AG04449 (cell line): ENCODE measurements at regions not wholly inside any gene's neighbourhood (a gene's known extent, or its start where the extent isn't known, plus 50 kb on each side); places are given as distances from the start of the nearest gene placed in this dataset.

Experiments
- CTCF ChIA-PET: fragments of 350-600 bp; formaldehyde crosslinking; extraction: SDS; loops from one replicate; lab custom pipeline; 2021; ENCODE audit warnings: antibody characterized with exemption; lab: Yijun Ruan, JAX
- POLR2A ChIA-PET: fragments of 400-600, 350-600 bp; formaldehyde crosslinking; extraction: SDS; loops from one replicate; lab custom pipeline; 2020; ENCODE audit warnings: antibody characterized with exemption, inconsistent platforms; lab: Yijun Ruan, JAX
- DNase-seq: peaks from one replicate; pipeline ENCODE4 v3.0.0-alpha.2; 2010; ENCODE audit warnings: low read depth, low spot score
- H3K4me3 ChIP-seq: 2 replicates; pipeline ENCODE4 v1.5.1; 2011; ENCODE audit warnings: low read depth, mild to moderate bottlenecking, control low read depth, low read length
- TF ChIP-seq, protein P1 (sequence below): IDR thresholded peaks from one replicate; pipeline ENCODE4 v1.5.1; 2011; ENCODE audit warnings: mild to moderate bottlenecking, moderate library complexity, low read length, control low read depth, inconsistent platforms; ENCODE audit not compliant: insufficient read depth; ENCODE audit errors: missing control alignments

DNA sequence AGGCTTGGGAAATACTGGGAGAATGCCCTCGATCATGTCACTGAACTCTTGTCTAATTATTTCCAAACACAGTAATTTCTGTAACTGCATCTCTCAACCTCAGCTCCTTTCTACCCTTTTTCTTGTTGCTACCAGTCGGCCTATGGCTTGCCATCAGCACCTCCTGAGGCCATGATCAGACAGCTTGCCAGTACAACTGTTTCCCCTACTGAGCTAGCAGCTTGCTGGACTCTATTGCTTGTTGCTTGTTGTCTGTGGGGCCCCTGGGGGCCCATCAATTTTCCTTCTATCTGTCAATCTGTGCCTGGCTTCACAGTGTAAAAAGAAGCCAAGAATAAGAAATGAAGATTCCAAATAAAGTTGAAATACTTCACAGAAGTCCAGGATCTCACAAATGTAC is 123.9 kb downstream of the OPN5 start:
- TF ChIP-seq, protein P1, sequence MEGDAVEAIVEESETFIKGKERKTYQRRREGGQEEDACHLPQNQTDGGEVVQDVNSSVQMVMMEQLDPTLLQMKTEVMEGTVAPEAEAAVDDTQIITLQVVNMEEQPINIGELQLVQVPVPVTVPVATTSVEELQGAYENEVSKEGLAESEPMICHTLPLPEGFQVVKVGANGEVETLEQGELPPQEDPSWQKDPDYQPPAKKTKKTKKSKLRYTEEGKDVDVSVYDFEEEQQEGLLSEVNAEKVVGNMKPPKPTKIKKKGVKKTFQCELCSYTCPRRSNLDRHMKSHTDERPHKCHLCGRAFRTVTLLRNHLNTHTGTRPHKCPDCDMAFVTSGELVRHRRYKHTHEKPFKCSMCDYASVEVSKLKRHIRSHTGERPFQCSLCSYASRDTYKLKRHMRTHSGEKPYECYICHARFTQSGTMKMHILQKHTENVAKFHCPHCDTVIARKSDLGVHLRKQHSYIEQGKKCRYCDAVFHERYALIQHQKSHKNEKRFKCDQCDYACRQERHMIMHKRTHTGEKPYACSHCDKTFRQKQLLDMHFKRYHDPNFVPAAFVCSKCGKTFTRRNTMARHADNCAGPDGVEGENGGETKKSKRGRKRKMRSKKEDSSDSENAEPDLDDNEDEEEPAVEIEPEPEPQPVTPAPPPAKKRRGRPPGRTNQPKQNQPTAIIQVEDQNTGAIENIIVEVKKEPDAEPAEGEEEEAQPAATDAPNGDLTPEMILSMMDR = no peak
- POLR2A ChIA-PET = no interaction called here
- no peak for DNase-seq
- no peak overlapping the region for H3K4me3 ChIP-seq
- CTCF ChIA-PET = no interaction called here

DNA sequence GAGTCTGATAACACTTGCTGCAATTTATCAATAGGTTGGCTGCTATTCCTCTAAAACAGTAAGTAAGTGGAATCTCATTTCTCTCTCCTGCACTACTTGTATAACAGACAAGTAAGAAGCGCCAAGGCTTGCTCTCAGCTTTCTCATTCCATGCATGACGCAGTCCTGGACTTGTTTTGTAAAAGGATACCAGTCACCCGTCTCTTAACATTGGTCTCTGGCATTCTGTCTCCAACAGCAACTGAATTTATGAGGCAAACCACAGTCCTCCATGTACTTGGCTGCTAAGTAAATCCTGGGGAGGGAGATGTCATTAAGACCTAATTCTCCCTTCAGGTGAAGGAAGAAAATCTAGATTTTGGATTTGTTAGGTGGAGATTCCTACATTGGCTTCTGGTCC is 115.4 kb downstream of the OPN5 start:
- TF ChIP-seq, protein P1 = no peak
- DNase-seq = no peak
- POLR2A ChIA-PET = no interaction called here
- CTCF ChIA-PET = no interaction called here
- H3K4me3 ChIP-seq = no peak overlapping the region

DNA sequence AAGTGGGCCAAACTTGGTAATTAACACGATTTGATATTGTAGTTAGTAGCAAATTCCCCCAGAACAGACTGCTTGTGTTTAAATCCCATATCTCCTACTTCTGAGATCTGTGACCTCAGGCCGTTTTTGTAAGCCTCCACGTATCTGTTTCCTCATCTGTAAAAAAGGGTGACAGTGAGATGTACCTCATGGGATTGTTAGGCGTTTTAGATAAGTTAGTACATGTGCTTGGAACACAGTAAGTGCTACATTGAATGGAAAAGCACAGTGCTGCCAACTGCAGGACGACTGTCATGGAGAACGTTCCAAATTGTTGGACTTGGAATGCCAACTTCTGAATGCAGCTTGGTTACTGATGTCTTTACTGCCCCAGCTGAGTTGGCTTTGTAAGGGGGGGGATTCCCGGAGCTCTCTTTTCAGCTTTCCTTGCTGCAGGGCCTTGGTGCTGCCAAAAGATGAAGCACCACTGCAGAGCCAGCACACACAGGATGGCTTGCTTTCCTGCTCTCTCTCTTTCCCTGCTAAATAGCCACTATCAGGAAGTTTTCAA is 108.6 kb downstream of the OPN5 start:
- TF ChIP-seq, protein P1 = no peak
- CTCF ChIA-PET = no interaction called here
- DNase-seq = no peak

DNA sequence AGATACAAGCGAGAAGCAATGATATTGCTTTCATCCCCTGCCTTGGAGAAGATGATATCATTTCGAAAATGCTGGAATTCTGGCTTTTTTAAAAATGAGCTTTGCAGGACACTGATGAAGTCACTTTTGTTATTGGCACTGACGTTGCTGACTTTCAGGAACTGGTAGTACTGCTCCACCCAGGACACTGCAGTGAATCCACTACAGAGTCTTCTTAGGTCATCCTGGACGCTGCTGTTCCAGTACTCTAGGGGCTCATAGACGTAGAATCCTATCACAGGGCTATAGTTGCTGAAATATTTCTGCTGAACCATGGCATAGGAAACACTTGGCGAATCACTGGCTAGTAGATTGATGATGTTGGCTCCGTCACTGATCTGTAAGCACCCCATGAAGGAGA is 97.2 kb downstream of the OPN5 start:
- TF ChIP-seq, protein P1 = no peak
- DNase-seq = no peak
- ChIA-PET CTCF (no interaction called here), POLR2A (no interaction called here)
- no peak overlapping the region for H3K4me3 ChIP-seq

More for the DNA sequence above, 108.6 kb downstream of the OPN5 start:
- POLR2A ChIA-PET = no interaction called here
- no peak overlapping the region for H3K4me3 ChIP-seq
